Panc1 (cell line): ENCODE measurements at regions not wholly inside any gene's neighbourhood (a gene's known extent, or its start where the extent isn't known, plus 50 kb on each side); places are given as distances from the start of the nearest gene placed in this dataset.

Source experiments
- POLR2AphosphoS5 ChIP-seq: IDR thresholded peaks from 2 replicates; pipeline ENCODE4 v1.6.1; 2012; ENCODE audit warnings: mild to moderate bottlenecking, low read depth, low read length, moderate library complexity
- REST ChIP-seq, 2 experiments: IDR thresholded peaks; 2 replicates each; pipeline ENCODE4 v1.6.1; 2011 to 2012; ENCODE audit warnings: low read depth in 2 of 2, control low read depth in 1 of 2, low read length in 1 of 2, mild to moderate bottlenecking in 1 of 2, moderate library complexity in 1 of 2; ENCODE audit not compliant: insufficient read depth in 1 of 2
- TCF7L2 ChIP-seq: IDR thresholded peaks from 2 replicates; pipeline ENCODE4 v1.6.1; 2011; ENCODE audit warnings: mild to moderate bottlenecking, low read depth, low read length, inconsistent platforms
- TF ChIP-seq, protein P1 (sequence below): fragments of 450-650 bp; IDR thresholded peaks from 2 replicates; pipeline ENCODE4 v1.5.1; 2017; ENCODE audit warnings: mild to moderate bottlenecking

GRCh38 chrX:125505207-125505606 lies 185.5 kb downstream of the TEX13C start:
- TF ChIP-seq POLR2AphosphoS5 = no peak
- TF ChIP-seq, protein P1, sequence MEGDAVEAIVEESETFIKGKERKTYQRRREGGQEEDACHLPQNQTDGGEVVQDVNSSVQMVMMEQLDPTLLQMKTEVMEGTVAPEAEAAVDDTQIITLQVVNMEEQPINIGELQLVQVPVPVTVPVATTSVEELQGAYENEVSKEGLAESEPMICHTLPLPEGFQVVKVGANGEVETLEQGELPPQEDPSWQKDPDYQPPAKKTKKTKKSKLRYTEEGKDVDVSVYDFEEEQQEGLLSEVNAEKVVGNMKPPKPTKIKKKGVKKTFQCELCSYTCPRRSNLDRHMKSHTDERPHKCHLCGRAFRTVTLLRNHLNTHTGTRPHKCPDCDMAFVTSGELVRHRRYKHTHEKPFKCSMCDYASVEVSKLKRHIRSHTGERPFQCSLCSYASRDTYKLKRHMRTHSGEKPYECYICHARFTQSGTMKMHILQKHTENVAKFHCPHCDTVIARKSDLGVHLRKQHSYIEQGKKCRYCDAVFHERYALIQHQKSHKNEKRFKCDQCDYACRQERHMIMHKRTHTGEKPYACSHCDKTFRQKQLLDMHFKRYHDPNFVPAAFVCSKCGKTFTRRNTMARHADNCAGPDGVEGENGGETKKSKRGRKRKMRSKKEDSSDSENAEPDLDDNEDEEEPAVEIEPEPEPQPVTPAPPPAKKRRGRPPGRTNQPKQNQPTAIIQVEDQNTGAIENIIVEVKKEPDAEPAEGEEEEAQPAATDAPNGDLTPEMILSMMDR = no peak
- TF ChIP-seq REST (IDR thresholded peaks at IDR 0.05; ENCODE audit: insufficient read depth in 1 of 2, low read depth in 2 of 2, low read length in 1 of 2) = no peak
- no peak for TF ChIP-seq TCF7L2
